Activated B cell treated with CpG ODN at 0.5 μM for 24 hours (primary cell): ENCODE measurements at regions not wholly inside any gene's neighbourhood (a gene's known extent, or its start where the extent isn't known, plus 50 kb on each side); places are given as distances from the start of the nearest gene placed in this dataset.

Experiments
- ATAC-seq: fragments of 200-7000 bp; cut with Tn5 transposase; one replicate; pipeline ENCODE4 v1.10.0; 2021; ENCODE audit warnings: low read depth, mild to moderate bottlenecking, moderate library complexity
- CTCF ChIA-PET: fragments of 350-600 bp; sonication (Branson Sonifier 250); formaldehyde crosslinking; loops from one replicate; lab custom pipeline; 2021; ENCODE audit warnings: antibody characterized with exemption; lab: Charles Lee
- POLR2A ChIA-PET: fragments of 350-600 bp; sonication (Branson Sonifier 250); formaldehyde crosslinking; loops from one replicate; lab custom pipeline; 2021; ENCODE audit warnings: antibody characterized with exemption; lab: Charles Lee
- DNase-seq: peaks from one replicate; pipeline ENCODE4 v3.0.0; 2022
- H3K27ac Mint-ChIP-seq: one replicate; pipeline ENCODE4 v1.8.0; 2020; ENCODE audit warnings: mixed read lengths
- H3K27me3 Mint-ChIP-seq: one replicate; pipeline ENCODE4 v1.8.0; 2021; ENCODE audit warnings: mixed read lengths
- H3K36me3 Mint-ChIP-seq: one replicate; pipeline ENCODE4 v1.8.0; 2021; ENCODE audit warnings: low read depth, mixed read lengths
- H3K4me1 Mint-ChIP-seq: one replicate; pipeline ENCODE4 v1.8.0; 2021; ENCODE audit warnings: mixed read lengths
- H3K4me3 Mint-ChIP-seq: one replicate; pipeline ENCODE4 v1.8.0; 2020; ENCODE audit warnings: mild to moderate bottlenecking, mixed read lengths
- H3K9me3 Mint-ChIP-seq: one replicate; pipeline ENCODE4 v1.8.0; 2020; ENCODE audit warnings: mixed read lengths
- intact Hi-C: fragments of 100-400 bp; cut with micrococcal nuclease; formaldehyde crosslinking; loops from one replicate; pipeline ENCODE4 v1.15.1; 2024
- TF ChIP-seq, protein P1 (sequence below): fragments of 200-600 bp; IDR thresholded peaks from one replicate; pipeline ENCODE4 v1.8.0; 2022; ENCODE audit warnings: antibody characterized with exemption, mild to moderate bottlenecking

DNA sequence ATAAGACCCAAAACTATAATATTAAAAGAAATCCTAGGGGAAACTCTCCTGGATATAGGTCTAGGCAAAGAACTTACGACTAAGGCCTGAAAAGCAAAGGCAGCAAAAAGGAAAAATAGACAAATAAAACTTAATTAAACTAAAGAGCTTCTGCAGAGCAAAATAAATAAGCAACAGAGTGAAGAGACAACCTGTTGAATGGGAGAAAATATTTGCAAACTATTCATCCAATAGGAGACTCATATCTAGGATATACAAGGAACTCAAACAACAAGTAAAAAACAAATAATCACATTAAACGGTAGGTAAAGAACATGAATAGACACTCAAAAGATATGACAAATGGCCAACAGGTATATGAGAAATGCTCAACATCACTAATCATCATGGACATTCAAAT is 318.6 kb downstream of the CSNK1G3 start:
- H3K36me3 Mint-ChIP-seq: no peaks in the 10 kb centered on the region
- H3K27me3 Mint-ChIP-seq: no peaks in the 10 kb centered on the region
- H3K27ac Mint-ChIP-seq: no peak overlapping the region
- ATAC-seq: no peak
- POLR2A ChIA-PET: no interaction called here
- H3K9me3 Mint-ChIP-seq: peaks cover 8% of the 10 kb centered on the region
- TF ChIP-seq, protein P1, sequence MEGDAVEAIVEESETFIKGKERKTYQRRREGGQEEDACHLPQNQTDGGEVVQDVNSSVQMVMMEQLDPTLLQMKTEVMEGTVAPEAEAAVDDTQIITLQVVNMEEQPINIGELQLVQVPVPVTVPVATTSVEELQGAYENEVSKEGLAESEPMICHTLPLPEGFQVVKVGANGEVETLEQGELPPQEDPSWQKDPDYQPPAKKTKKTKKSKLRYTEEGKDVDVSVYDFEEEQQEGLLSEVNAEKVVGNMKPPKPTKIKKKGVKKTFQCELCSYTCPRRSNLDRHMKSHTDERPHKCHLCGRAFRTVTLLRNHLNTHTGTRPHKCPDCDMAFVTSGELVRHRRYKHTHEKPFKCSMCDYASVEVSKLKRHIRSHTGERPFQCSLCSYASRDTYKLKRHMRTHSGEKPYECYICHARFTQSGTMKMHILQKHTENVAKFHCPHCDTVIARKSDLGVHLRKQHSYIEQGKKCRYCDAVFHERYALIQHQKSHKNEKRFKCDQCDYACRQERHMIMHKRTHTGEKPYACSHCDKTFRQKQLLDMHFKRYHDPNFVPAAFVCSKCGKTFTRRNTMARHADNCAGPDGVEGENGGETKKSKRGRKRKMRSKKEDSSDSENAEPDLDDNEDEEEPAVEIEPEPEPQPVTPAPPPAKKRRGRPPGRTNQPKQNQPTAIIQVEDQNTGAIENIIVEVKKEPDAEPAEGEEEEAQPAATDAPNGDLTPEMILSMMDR: no peak
- intact Hi-C loops: no loop called here
- no peak for DNase-seq
- no peaks in the 10 kb centered on the region for H3K4me1 Mint-ChIP-seq
- CTCF ChIA-PET: no interaction called here
- H3K4me3 Mint-ChIP-seq: no peak overlapping the region

DNA sequence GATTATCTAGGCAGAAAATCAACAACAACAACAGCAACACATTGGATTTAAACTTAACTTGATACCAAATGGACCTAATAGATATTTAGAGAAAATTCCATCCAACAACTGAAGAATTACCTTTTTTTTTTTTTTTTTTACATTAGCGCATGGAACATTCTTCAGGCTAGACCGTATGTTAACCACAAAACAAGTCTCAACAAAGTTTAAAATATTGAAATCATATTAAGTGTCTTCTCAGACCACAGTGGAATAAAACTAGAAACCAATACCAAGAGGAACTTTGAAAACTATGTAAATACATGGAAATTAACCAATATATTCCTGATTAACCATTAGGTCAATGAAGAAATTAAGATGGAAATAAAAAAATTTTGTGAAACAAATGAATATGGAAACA is 315.8 kb downstream of the CSNK1G3 start:
- Mint-ChIP-seq H3K4me1 (no peaks in the 10 kb centered on the region), H3K27me3 (no peaks in the 10 kb centered on the region), H3K9me3 (peaks cover 13% of the 10 kb centered on the region), H3K36me3 (no peaks in the 10 kb centered on the region), H3K27ac (no peak overlapping the region), H3K4me3 (no peak overlapping the region)
- intact Hi-C loops: no loop called here
- ChIA-PET POLR2A (no interaction called here), CTCF (no interaction called here)
- DNase-seq: no peak
- ATAC-seq: no peak
- TF ChIP-seq, protein P1: no peak

DNA sequence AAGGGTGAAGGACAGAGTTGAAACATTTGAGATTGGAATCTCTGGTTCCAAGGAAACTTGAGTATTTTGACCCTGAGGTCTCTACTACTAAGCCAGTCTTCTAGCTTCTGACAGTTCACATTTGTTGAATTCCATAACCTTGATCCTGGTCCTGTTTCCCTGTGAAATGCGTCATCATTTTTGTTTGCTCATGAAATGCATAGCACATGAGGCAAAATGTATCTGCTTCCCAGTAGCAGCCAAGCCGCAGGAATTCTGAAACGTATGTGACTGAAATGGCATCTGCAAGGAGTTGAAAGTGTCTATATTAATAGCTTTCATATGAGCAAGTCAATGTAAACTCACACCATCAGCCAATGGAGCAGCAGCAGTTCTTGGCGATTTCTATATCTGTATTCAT is 307.9 kb downstream of the CSNK1G3 start:
- intact Hi-C loops: no loop called here
- Mint-ChIP-seq H3K27ac (no peak overlapping the region), H3K4me1 (peaks cover 3% of the 10 kb centered on the region), H3K27me3 (peaks cover 2% of the 10 kb centered on the region), H3K4me3 (no peak overlapping the region), H3K36me3 (no peaks in the 10 kb centered on the region), H3K9me3 (peaks cover 2% of the 10 kb centered on the region)
- POLR2A ChIA-PET: no interaction called here
- ATAC-seq (no peak), DNase-seq (no peak)
- TF ChIP-seq, protein P1: no peak
- CTCF ChIA-PET: no interaction called here

DNA sequence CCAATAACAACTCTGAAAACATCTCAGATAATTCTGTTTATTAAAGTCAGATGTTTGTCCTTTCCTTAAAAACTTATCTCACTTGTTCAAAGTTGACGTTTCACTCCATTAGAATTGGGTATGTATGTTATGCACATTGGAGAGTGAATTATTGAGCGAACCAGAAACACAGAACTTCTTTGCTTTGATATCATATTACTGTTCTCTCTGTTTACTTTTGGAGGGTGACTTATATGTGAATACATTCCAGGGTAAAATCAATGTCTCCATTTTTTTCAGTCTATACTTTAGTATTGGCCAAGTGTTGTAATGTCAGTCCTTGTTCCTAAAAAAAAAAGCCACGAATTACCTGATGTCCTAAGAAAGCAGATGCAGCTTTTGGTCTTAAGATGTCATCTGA is 307.4 kb downstream of the CSNK1G3 start:
- Mint-ChIP-seq H3K4me1 (peaks cover 8% of the 10 kb centered on the region), H3K27ac (no peak overlapping the region), H3K4me3 (no peak overlapping the region), H3K27me3 (peaks cover 2% of the 10 kb centered on the region), H3K9me3 (no peaks in the 10 kb centered on the region), H3K36me3 (no peaks in the 10 kb centered on the region)
- intact Hi-C loops: no loop called here
- TF ChIP-seq, protein P1: no peak
- CTCF ChIA-PET: no interaction called here
- no peak for DNase-seq
- POLR2A ChIA-PET: no interaction called here
- no peak for ATAC-seq

DNA sequence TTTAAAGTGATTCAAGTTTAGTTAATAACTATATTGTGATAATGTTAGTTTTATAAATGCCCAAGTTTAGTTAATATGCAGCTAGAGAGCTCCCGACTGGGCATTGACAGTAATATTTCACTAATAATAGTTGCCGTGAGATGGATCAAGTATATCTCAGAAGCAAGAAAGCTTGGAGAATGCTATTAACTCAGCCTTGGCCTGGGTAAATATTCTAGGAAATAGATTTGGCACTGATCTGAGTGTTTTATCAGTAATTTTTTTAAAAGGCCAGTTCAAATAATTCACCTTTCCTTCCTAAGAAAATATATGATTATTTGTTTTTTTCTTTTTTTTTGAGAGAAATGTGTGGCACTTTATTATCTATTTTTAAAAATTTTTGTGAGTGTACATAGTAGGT is 305.3 kb downstream of the CSNK1G3 start:
- CTCF ChIA-PET: no interaction called here
- H3K27me3 Mint-ChIP-seq: peaks cover 2% of the 10 kb centered on the region
- no peaks in the 10 kb centered on the region for H3K36me3 Mint-ChIP-seq
- no peak overlapping the region for H3K27ac Mint-ChIP-seq
- intact Hi-C loops: no loop called here
- peaks cover 15% of the 10 kb centered on the region for H3K4me1 Mint-ChIP-seq
- no peaks in the 10 kb centered on the region for H3K9me3 Mint-ChIP-seq
- no peak overlapping the region for H3K4me3 Mint-ChIP-seq
- TF ChIP-seq, protein P1: no peak
- DNase-seq (no peak), ATAC-seq (no peak)
- POLR2A ChIA-PET: no interaction called here
